GM13976 (cell line): ENCODE measurements at regions not wholly inside any gene's neighbourhood (a gene's known extent, or its start where the extent isn't known, plus 50 kb on each side); places are given as distances from the start of the nearest gene placed in this dataset.

Source experiments
- DNase-seq: peaks from one replicate; pipeline ENCODE4 v3.0.0; 2012; ENCODE audit warnings: low spot score
- in situ Hi-C: fragments of 300-500 bp; cut with MboI; formaldehyde crosslinking; loops from one replicate; pipeline ENCODE4 v1.12.0; 2022; ENCODE audit warnings: low sequenced_read_pairs, mixed read lengths, inconsistent platforms; ENCODE audit not compliant: unreplicated experiment
- TF ChIP-seq, protein P1 (sequence below): IDR thresholded peaks from 2 replicates; pipeline ENCODE4 v1.5.1; 2012; ENCODE audit warnings: borderline replicate concordance, mild to moderate bottlenecking; ENCODE audit not compliant: insufficient read depth; ENCODE audit errors: extremely low read depth, missing control alignments, control extremely low read depth

DNA sequence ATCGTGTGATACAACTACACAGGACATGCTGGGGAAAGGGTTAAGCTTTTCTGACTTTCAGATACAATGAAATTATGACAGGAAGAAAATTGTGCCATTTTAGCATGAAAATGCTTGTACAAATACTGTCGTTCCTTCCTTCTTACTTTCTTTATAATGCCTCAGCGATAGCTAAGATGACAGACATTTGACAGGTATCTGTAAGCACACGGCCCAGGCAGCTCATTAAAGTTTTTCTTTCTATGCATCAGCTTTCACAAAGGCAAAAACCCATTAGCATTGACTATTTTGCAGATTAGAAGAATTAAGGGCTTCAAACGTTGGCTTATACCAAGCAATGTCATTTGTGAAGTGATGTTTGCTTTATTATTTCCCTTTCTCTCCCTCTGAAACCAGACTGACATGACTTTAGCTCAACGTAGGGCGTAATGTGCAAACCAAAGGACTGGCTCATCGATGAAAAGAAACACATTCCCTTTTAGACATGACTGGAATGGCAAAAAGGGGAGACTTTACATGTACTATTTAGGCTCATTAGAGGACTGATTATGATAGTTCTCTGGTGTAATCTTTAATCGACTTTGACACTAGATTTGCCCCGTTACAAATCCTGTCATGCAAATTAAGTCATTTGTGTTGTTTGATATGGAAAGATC lies 258.4 kb upstream of the SP8 start:
- DNase-seq, result no peak
- TF ChIP-seq, protein P1, sequence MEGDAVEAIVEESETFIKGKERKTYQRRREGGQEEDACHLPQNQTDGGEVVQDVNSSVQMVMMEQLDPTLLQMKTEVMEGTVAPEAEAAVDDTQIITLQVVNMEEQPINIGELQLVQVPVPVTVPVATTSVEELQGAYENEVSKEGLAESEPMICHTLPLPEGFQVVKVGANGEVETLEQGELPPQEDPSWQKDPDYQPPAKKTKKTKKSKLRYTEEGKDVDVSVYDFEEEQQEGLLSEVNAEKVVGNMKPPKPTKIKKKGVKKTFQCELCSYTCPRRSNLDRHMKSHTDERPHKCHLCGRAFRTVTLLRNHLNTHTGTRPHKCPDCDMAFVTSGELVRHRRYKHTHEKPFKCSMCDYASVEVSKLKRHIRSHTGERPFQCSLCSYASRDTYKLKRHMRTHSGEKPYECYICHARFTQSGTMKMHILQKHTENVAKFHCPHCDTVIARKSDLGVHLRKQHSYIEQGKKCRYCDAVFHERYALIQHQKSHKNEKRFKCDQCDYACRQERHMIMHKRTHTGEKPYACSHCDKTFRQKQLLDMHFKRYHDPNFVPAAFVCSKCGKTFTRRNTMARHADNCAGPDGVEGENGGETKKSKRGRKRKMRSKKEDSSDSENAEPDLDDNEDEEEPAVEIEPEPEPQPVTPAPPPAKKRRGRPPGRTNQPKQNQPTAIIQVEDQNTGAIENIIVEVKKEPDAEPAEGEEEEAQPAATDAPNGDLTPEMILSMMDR, result no peak
- in situ Hi-C loops, result no loop called here

DNA sequence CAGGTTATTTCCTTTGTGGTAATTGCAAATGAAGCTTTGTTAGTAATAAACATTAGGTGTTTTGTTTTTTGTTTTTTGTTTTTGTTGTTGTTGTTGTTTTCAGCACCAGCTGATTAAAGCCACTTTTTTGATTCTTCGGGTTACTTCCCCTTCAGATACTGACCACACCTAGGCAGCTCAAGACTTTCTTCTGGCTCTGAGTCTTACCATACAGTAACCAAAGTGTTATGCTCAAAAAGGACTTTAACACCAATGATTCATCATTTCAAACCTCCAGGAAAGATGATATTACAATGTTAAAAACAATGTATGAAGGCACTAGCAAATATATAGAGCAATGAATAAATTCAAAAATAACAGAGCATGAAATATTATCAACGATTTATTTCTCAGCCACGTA lies 265.2 kb upstream of the SP8 start:
- in situ Hi-C loops, result no loop called here
- DNase-seq, result no peak
- TF ChIP-seq, protein P1, result no peak

DNA sequence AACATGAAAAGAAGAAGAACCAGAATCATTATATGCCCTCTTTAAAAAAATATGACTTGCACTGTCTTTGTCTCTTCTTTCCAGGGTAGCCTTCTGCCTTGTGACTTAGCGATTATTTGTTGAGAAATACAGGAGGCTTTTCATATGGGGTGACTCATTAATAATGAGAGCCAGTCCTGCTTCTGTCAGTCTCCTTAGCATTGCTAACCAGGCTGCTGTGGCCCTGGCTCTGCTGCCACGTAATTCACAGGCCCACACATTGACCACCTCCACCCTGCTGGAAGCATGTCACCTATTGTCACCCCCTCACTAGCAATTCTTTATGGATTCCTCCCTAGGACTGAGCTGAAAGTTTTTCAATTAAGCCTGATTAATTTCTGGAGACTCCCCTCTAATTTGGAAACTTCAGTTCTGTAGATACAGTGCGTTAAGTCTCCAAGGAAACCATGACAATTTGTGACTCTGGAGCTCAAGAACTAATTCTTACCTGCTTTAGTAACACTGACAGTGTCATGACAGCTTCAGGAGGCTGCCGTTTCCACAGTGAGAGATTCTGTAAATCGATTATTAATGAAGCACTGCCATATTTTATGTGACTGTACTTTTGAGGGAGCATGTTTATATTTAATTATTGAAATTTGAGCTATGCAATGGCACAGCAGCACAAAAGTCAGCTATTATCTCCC lies 267.9 kb upstream of the SP8 start:
- DNase-seq, result no peak
- in situ Hi-C loops, result no loop called here
- TF ChIP-seq, protein P1, result no peak

DNA sequence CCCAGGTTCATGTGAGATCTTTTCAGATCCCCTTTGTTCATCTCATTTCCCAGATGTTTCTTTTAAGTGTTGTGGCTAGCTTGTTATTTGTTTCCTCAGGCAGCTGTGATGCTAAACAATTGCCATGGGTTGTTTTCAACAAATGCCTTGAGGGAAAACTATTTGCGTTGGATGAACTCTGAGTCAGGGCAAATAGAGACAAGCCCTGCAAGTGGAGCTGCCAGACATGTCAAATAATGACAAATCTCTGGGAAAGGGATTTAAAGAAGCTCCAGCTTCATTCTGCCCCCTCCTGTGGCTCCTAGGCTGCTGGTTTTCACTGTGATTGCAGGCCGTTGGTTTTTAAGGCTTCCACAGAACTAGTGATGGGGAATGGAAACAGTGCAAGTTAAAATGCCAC lies 272.4 kb upstream of the SP8 start:
- in situ Hi-C loops, result no loop called here
- no peak for DNase-seq
- TF ChIP-seq, protein P1, result no peak

DNA sequence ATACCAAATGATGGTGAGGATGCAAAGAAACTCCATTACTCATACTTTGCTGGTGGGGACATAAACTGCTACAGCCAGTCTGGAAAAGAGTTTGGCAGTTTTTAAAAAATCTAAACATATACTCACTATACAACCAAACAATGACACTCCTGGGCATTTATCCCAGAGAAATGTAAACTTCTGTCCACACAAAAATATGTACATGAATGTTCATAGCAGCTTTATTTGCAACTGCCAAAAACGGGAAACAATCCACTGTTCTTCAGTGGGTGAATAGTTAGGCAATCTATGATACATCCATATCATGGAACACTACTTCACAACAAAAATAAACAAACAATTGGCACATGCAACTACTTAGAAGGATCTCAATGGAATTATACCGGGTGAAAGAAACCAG lies 276.4 kb upstream of the SP8 start:
- no peak for DNase-seq
- TF ChIP-seq, protein P1, result no peak
- in situ Hi-C loops, result no loop called here

DNA sequence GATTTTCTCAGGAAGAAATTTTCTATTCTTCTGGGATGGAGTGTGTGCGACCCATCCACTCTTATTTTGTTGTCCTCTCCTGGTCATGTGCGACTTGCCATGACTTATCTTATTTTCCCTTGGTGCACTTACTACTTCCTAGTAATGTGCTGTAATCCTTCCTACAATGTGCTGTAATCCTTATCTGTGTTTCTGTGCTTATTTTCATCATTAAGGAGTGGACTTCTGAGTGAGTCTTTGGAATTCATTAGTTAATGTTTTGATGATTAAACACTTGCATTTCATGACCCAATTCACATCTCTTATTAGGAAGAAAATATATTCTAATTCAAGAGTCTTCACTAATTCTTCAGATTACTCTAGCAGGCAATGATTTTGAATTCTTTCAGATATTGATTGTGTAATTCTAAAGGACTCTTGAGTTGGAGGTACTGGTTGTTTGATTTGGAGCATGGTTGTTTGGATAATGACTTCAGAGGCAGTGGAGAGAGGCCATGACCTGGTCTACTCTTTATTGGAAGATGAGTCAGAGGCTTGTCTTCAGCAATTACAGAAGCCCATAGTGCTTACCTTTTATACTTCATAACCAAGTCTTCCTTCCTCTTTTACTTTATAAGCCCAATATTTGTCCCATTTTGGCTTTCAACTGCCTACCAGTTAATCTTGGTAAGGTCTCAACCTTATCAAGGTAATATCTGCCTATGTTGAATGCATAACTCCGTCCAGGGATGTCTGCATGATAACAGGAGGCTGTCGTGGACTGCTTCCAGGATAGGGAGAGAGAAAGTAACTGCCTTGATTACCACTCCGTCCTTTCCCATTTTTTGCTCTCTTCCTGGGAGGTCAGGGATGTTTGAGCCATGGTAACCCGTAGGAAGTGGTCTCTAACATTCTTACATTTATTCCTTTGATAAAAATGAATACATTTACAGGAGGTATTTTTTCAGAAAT lies 278.3 kb upstream of the SP8 start:
- in situ Hi-C loops, result no loop called here
- no peak for DNase-seq
- TF ChIP-seq, protein P1, result no peak
